ENCODE measurements at regions not wholly inside any gene's neighbourhood (a gene's known extent, or its start where the extent isn't known, plus 50 kb on each side); places are given as distances from the start of the nearest gene placed in this dataset.

- TF ChIP-seq, protein P1, sequence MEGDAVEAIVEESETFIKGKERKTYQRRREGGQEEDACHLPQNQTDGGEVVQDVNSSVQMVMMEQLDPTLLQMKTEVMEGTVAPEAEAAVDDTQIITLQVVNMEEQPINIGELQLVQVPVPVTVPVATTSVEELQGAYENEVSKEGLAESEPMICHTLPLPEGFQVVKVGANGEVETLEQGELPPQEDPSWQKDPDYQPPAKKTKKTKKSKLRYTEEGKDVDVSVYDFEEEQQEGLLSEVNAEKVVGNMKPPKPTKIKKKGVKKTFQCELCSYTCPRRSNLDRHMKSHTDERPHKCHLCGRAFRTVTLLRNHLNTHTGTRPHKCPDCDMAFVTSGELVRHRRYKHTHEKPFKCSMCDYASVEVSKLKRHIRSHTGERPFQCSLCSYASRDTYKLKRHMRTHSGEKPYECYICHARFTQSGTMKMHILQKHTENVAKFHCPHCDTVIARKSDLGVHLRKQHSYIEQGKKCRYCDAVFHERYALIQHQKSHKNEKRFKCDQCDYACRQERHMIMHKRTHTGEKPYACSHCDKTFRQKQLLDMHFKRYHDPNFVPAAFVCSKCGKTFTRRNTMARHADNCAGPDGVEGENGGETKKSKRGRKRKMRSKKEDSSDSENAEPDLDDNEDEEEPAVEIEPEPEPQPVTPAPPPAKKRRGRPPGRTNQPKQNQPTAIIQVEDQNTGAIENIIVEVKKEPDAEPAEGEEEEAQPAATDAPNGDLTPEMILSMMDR (IDR thresholded peaks at IDR 0.05; ENCODE audit: low read depth, low read length, poor library complexity, severe bottlenecking): no peak
- TF ChIP-seq EZH2phosphoT487 (IDR thresholded peaks at IDR 0.05; ENCODE audit: borderline replicate concordance, low read length): no peak
Measured at GRCh38 chr1:82820816-82821215, 1020.1 kb downstream of the ADGRL2 start.
